HEK293 (cell line): ENCODE measurements at regions not wholly inside any gene's neighbourhood (a gene's known extent, or its start where the extent isn't known, plus 50 kb on each side); places are given as distances from the start of the nearest gene placed in this dataset.

Source experiments
- CTCF ChIA-PET: fragments of 350-600 bp; formaldehyde crosslinking; extraction: SDS; loops from one replicate; lab custom pipeline; 2021; ENCODE audit warnings: antibody characterized with exemption; lab: Yijun Ruan, JAX
- POLR2A ChIA-PET: fragments of 300-600 bp; formaldehyde crosslinking; extraction: SDS; loops from one replicate; lab custom pipeline; 2020; ENCODE audit warnings: antibody characterized with exemption, inconsistent platforms; lab: Yijun Ruan, JAX
- H3K27ac ChIP-seq: fragments of 200-500 bp; sonication (Bioruptor generic); 2 replicates; pipeline ENCODE4 v1.5.1; 2014; ENCODE audit warnings: low read depth, low read length, control low read depth, inconsistent platforms; ENCODE audit errors: extremely low read depth
- H3K36me3 ChIP-seq, 2 experiments: fragments of 200-500 bp in 1 of 2; sonication (Bioruptor generic) in 1 of 2; 1 replicate in 1 of 2; 2 replicates in 1 of 2; pipeline ENCODE4 v1.5.1; 2014 to 2017; ENCODE audit warnings: inconsistent platforms in 2 of 2, low read length in 2 of 2; ENCODE audit not compliant: control insufficient read depth in 2 of 2, insufficient read depth in 1 of 2
- H3K4me1 ChIP-seq: fragments of 200-500 bp; sonication (Bioruptor generic); 2 replicates; pipeline ENCODE4 v1.5.1; 2014; ENCODE audit warnings: mild to moderate bottlenecking, low read length, inconsistent platforms; ENCODE audit not compliant: control insufficient read depth, insufficient read depth
- H3K4me3 ChIP-seq: 2 replicates; pipeline ENCODE4 v1.5.1; 2011; ENCODE audit warnings: low read depth, mild to moderate bottlenecking, control low read depth, low read length, moderate library complexity
- H3K9me3 ChIP-seq: fragments of 200-500 bp; sonication (Bioruptor generic); 2 replicates; pipeline ENCODE4 v1.5.1; 2014; ENCODE audit warnings: low read depth, low read length, inconsistent platforms; ENCODE audit not compliant: control insufficient read depth, insufficient read depth
- HOXC10 ChIP-seq: sonication (generic); formaldehyde crosslinking; IDR thresholded peaks from 2 replicates; pipeline ENCODE4 v1.8.1; 2023; ENCODE audit warnings: mild to moderate bottlenecking, missing genetic modification reagents
- MYNN ChIP-seq: fragments of 450-650 bp; formaldehyde crosslinking; IDR thresholded peaks from 2 replicates; pipeline ENCODE4 v1.5.1; 2016; ENCODE audit warnings: missing biosample characterization, missing genetic modification characterization, borderline replicate concordance
- PRDM10 ChIP-seq: fragments of 450-650 bp; formaldehyde crosslinking; IDR thresholded peaks from 2 replicates; pipeline ENCODE4 v1.5.1; 2016; ENCODE audit warnings: missing biosample characterization, missing genetic modification characterization
- ZBTB44 ChIP-seq: fragments of 450-650 bp; IDR thresholded peaks from 2 replicates; pipeline ENCODE4 v1.5.1; 2018; ENCODE audit warnings: missing biosample characterization, mild to moderate bottlenecking, missing genetic modification characterization
- ZFP41 ChIP-seq: fragments of 450-650 bp; formaldehyde crosslinking; IDR thresholded peaks from 2 replicates; pipeline ENCODE4 v1.5.1; 2016; ENCODE audit warnings: missing biosample characterization, missing genetic modification characterization, borderline replicate concordance
- ZIC2 ChIP-seq: fragments of 450-650 bp; formaldehyde crosslinking; IDR thresholded peaks from 2 replicates; pipeline ENCODE4 v1.5.1; 2016; ENCODE audit warnings: missing biosample characterization, missing genetic modification characterization
- ZNF10 ChIP-seq: fragments of 450-650 bp; formaldehyde crosslinking; IDR thresholded peaks from 2 replicates; pipeline ENCODE4 v1.5.1; 2017; ENCODE audit warnings: missing biosample characterization, missing genetic modification characterization
- ZNF2 ChIP-seq: fragments of 450-650 bp; formaldehyde crosslinking; IDR thresholded peaks from 2 replicates; pipeline ENCODE4 v1.5.1; 2016; ENCODE audit warnings: missing biosample characterization, missing genetic modification characterization
- ZNF324 ChIP-seq: fragments of 450-650 bp; formaldehyde crosslinking; IDR thresholded peaks from 2 replicates; pipeline ENCODE4 v1.5.1; 2016; ENCODE audit warnings: missing biosample characterization, missing genetic modification characterization
- ZNF449 ChIP-seq: fragments of 450-650 bp; formaldehyde crosslinking; IDR thresholded peaks from 2 replicates; pipeline ENCODE4 v1.5.1; 2017; ENCODE audit warnings: missing biosample characterization, mild to moderate bottlenecking, missing genetic modification characterization, moderate library complexity
- ZNF473 ChIP-seq: fragments of 450-650 bp; formaldehyde crosslinking; IDR thresholded peaks from 2 replicates; pipeline ENCODE4 v1.5.1; 2017; ENCODE audit warnings: missing biosample characterization, missing genetic modification characterization
- ZNF549 ChIP-seq: fragments of 450-650 bp; IDR thresholded peaks from 2 replicates; pipeline ENCODE4 v1.5.1; 2018; ENCODE audit warnings: missing biosample characterization, missing genetic modification characterization, mild to moderate bottlenecking, inconsistent platforms, moderate library complexity
- ZNF670 ChIP-seq: fragments of 450-650 bp; formaldehyde crosslinking; IDR thresholded peaks from 2 replicates; pipeline ENCODE4 v1.5.1; 2016; ENCODE audit warnings: missing biosample characterization, missing genetic modification characterization, low read depth
- ZNF701 ChIP-seq: fragments of 450-650 bp; formaldehyde crosslinking; IDR thresholded peaks from 2 replicates; pipeline ENCODE4 v1.5.1; 2016; ENCODE audit warnings: missing biosample characterization, missing genetic modification characterization

GRCh38 chr4:97370568-97370967 lies 772.7 kb downstream of the STPG2 start:
- Histone ChIP-seq H3K27ac (no peak overlapping the region), H3K36me3 (no peaks in the 10 kb centered on the region), H3K4me1 (no peaks in the 10 kb centered on the region), H3K4me3 (no peak overlapping the region), H3K9me3 (no peaks in the 10 kb centered on the region)
- no peak for TF ChIP-seq ZFP41 (tag by site-specific recombination)
- TF ChIP-seq ZBTB44 (tag by site-specific recombination): no peak
- TF ChIP-seq MYNN (tag by site-specific recombination): no peak
- ChIA-PET POLR2A (no interaction called here), CTCF (no interaction called here)

- ChIA-PET CTCF (no interaction called here), POLR2A (no interaction called here)
- Histone ChIP-seq H3K36me3 (no peaks in the 10 kb centered on the region), H3K4me1 (no peaks in the 10 kb centered on the region), H3K4me3 (no peak overlapping the region), H3K27ac (no peak overlapping the region), H3K9me3 (no peaks in the 10 kb centered on the region)
- no peak for TF ChIP-seq ZNF701
- no peak for TF ChIP-seq HOXC10
- no peak for TF ChIP-seq ZNF10 (tag by site-specific recombination)
- no peak for TF ChIP-seq ZNF670
- TF ChIP-seq ZNF324 (tag by site-specific recombination): no peak
- no peak for TF ChIP-seq ZNF2 (tag by site-specific recombination)
- TF ChIP-seq ZNF549: no peak
- TF ChIP-seq ZNF449 (tag by site-specific recombination): no peak
- TF ChIP-seq PRDM10 (tag by site-specific recombination): no peak
- TF ChIP-seq ZIC2 (tag by site-specific recombination): no peak
Observed at GRCh38 chr4:97374526-97374925, 768.8 kb downstream of the STPG2 start.

GRCh38 chr4:97386969-97387368 lies 756.3 kb downstream of the STPG2 start:
- H3K4me3 ChIP-seq: no peak overlapping the region
- POLR2A ChIA-PET: no interaction called here

More at GRCh38 chr4:97386969-97387368, 756.3 kb downstream of the STPG2 start:
- CTCF ChIA-PET: no interaction called here
- Histone ChIP-seq H3K27ac (no peak overlapping the region), H3K36me3 (no peaks in the 10 kb centered on the region)
- TF ChIP-seq ZNF473 (tag by site-specific recombination): no peak
- TF ChIP-seq, all 188 proteins: peak for 0
- no peaks in the 10 kb centered on the region for H3K9me3 ChIP-seq
- no peaks in the 10 kb centered on the region for H3K4me1 ChIP-seq
